ENCODE measurements at regions not wholly inside any gene's neighbourhood (a gene's known extent, or its start where the extent isn't known, plus 50 kb on each side); places are given as distances from the start of the nearest gene placed in this dataset.
A peak's percentile ranks its signal among the peaks of the same experiment; 100 is the strongest.

- in situ Hi-C loops (cut with HindIII; ENCODE audit: low pct_ligation_motif_present, low sequenced_read_pairs) = no loop called here
Measured at GRCh38 chr20:33922224-33922623, 71.5 kb upstream of the RALY start.

GRCh38 chr20:33923740-33924139 is 70.0 kb upstream of the RALY start:
- no peak for TF ChIP-seq CTCF (IDR thresholded peaks at IDR 0.05; ENCODE audit: low read depth, low read length, missing control alignments)
- in situ Hi-C loops (cut with HindIII; ENCODE audit: low pct_ligation_motif_present, low sequenced_read_pairs) = no loop called here
- DNase-seq = no peak
- Histone ChIP-seq H3K36me3 (replicated peaks) (no peaks in the 10 kb centered on the region), H3K27ac (no peak overlapping the region), H3K27me3 (replicated peaks) (no peaks in the 10 kb centered on the region), H3K4me3 (ENCODE audit: low read depth, low read length) (no peak overlapping the region)

More at GRCh38 chr20:33922224-33922623, 71.5 kb upstream of the RALY start:
- Histone ChIP-seq H3K27me3 (replicated peaks) (no peaks in the 10 kb centered on the region), H3K36me3 (replicated peaks) (no peaks in the 10 kb centered on the region), H3K4me3 (ENCODE audit: low read depth, low read length) (no peak overlapping the region), H3K27ac (no peak overlapping the region)
- DNase-seq = no peak
- no peak for TF ChIP-seq CTCF (IDR thresholded peaks at IDR 0.05; ENCODE audit: low read depth, low read length, missing control alignments)

- in situ Hi-C loops (cut with HindIII; ENCODE audit: low pct_ligation_motif_present, low sequenced_read_pairs) = no loop called here
- peak; percentile 16 for DNase-seq
- H3K4me3 ChIP-seq (ENCODE audit: low read depth, low read length) = no peak overlapping the region
- no peaks in the 10 kb centered on the region for H3K36me3 ChIP-seq (replicated peaks)
- no peaks in the 10 kb centered on the region for H3K27me3 ChIP-seq (replicated peaks)
- no peak for TF ChIP-seq CTCF (IDR thresholded peaks at IDR 0.05; ENCODE audit: low read depth, low read length, missing control alignments)
- H3K27ac ChIP-seq = no peak overlapping the region
Measured at GRCh38 chr20:33925867-33926266, 67.8 kb upstream of the RALY start.

GRCh38 chr20:33926425-33926824 is 67.3 kb upstream of the RALY start:
- in situ Hi-C loops (cut with HindIII; ENCODE audit: low pct_ligation_motif_present, low sequenced_read_pairs) = no loop called here
- no peak overlapping the region for H3K27ac ChIP-seq
- no peaks in the 10 kb centered on the region for H3K27me3 ChIP-seq (replicated peaks)
- H3K36me3 ChIP-seq (replicated peaks) = no peaks in the 10 kb centered on the region
- no peak for DNase-seq
- H3K4me3 ChIP-seq (ENCODE audit: low read depth, low read length) = no peak overlapping the region
- TF ChIP-seq CTCF (IDR thresholded peaks at IDR 0.05; ENCODE audit: low read depth, low read length, missing control alignments) = no peak

- TF ChIP-seq CTCF (IDR thresholded peaks at IDR 0.05; ENCODE audit: low read depth, low read length, missing control alignments) = no peak
- no peak overlapping the region for H3K27ac ChIP-seq
- H3K27me3 ChIP-seq (replicated peaks) = no peaks in the 10 kb centered on the region
- no peak overlapping the region for H3K4me3 ChIP-seq (ENCODE audit: low read depth, low read length)
- no peaks in the 10 kb centered on the region for H3K36me3 ChIP-seq (replicated peaks)
- DNase-seq = no peak
- in situ Hi-C loops (cut with HindIII; ENCODE audit: low pct_ligation_motif_present, low sequenced_read_pairs) = no loop called here
Measured at GRCh38 chr20:33927724-33928123, 66.0 kb upstream of the RALY start.

- in situ Hi-C loops (cut with HindIII; ENCODE audit: low pct_ligation_motif_present, low sequenced_read_pairs) = no loop called here
- H3K4me3 ChIP-seq (ENCODE audit: low read depth, low read length) = no peak overlapping the region
- H3K27ac ChIP-seq = no peak overlapping the region
- no peaks in the 10 kb centered on the region for H3K36me3 ChIP-seq (replicated peaks)
- no peak for TF ChIP-seq CTCF (IDR thresholded peaks at IDR 0.05; ENCODE audit: low read depth, low read length, missing control alignments)
- no peaks in the 10 kb centered on the region for H3K27me3 ChIP-seq (replicated peaks)
- DNase-seq = no peak
Measured at GRCh38 chr20:33929917-33930316, 63.8 kb upstream of the RALY start.

All from brain microvascular endothelial cell (primary cell).